Lung microvascular endothelial cell (primary cell): ENCODE measurements at regions not wholly inside any gene's neighbourhood (a gene's known extent, or its start where the extent isn't known, plus 50 kb on each side); places are given as distances from the start of the nearest gene placed in this dataset.
A peak's percentile ranks its signal among the peaks of the same experiment; 100 is the strongest.
"Not testable (repeated sequence)": the region's sequence is repeated elsewhere in the genome, so short reads cannot be mapped to it uniquely, and the experiment has no call there.

Experiments
- DNase-seq, 2 donors: peaks; one replicate each; pipeline versions ENCODE4 v3.0.0 to v3.0.0-alpha.2; 2010; ENCODE audit warnings: low read depth in 2 of 2

- no peak for DNase-seq
Observed at GRCh38 chr7:34390103-34390502, 267.9 kb upstream of the NPSR1 start.

- no peak for DNase-seq
Observed at GRCh38 chr7:34392972-34393371, 265.0 kb upstream of the NPSR1 start.

GRCh38 chr7:34396437-34397064 lies 261.5 kb upstream of the NPSR1 start:
- no peak for DNase-seq

GRCh38 chr7:34401776-34402175 lies 256.2 kb upstream of the NPSR1 start:
- no peak for DNase-seq

- no peak for DNase-seq
Observed at GRCh38 chr7:34406848-34407530, 251.0 kb upstream of the NPSR1 start.

GRCh38 chr7:34407586-34407985 lies 250.4 kb upstream of the NPSR1 start:
- DNase-seq, result no peak

GRCh38 chr7:34417781-34418180 lies 240.2 kb upstream of the NPSR1 start:
- DNase-seq, result no peak

- no peak for DNase-seq
Observed at GRCh38 chr7:34421526-34421925, 236.5 kb upstream of the NPSR1 start.

GRCh38 chr7:34425194-34425593 lies 232.8 kb upstream of the NPSR1 start:
- no peak for DNase-seq

GRCh38 chr7:34425631-34426384 lies 232.2 kb upstream of the NPSR1 start:
- no peak for DNase-seq

- DNase-seq, result peak; percentile 0 to 34
Observed at GRCh38 chr7:34430456-34430855, 227.6 kb upstream of the NPSR1 start.

GRCh38 chr7:34438436-34438835 lies 219.6 kb upstream of the NPSR1 start:
- DNase-seq, result no peak

- DNase-seq, result no peak
Observed at GRCh38 chr7:34445653-34446052, 212.4 kb upstream of the NPSR1 start.

- not testable (repeated sequence) for DNase-seq
Observed at GRCh38 chr7:34448531-34448930, 209.5 kb upstream of the NPSR1 start.

GRCh38 chr7:34449765-34450164 lies 208.3 kb upstream of the NPSR1 start:
- no peak for DNase-seq

- DNase-seq, result no peak
Observed at GRCh38 chr7:34451183-34451582, 206.8 kb upstream of the NPSR1 start.

GRCh38 chr7:34451923-34452322 lies 206.1 kb upstream of the NPSR1 start:
- peak in 1 of 2 donors; percentile 65 for DNase-seq

GRCh38 chr7:34452363-34452762 lies 205.7 kb upstream of the NPSR1 start:
- peak in 1 of 2 donors; percentile 68 for DNase-seq

GRCh38 chr7:34453150-34453549 lies 204.9 kb upstream of the NPSR1 start:
- DNase-seq, result peak in 1 of 2 donors; percentile 59

- DNase-seq, result no peak
Observed at GRCh38 chr7:34454381-34454780, 203.6 kb upstream of the NPSR1 start.

GRCh38 chr7:34457329-34457728 lies 200.7 kb upstream of the NPSR1 start:
- no peak for DNase-seq

- DNase-seq, result no peak
Observed at GRCh38 chr7:34463830-34464229, 194.2 kb upstream of the NPSR1 start.

- no peak for DNase-seq
Observed at GRCh38 chr7:34471844-34472243, 186.2 kb upstream of the NPSR1 start.
